HG03575 (cell line): ENCODE measurements at regions not wholly inside any gene's neighbourhood (a gene's known extent, or its start where the extent isn't known, plus 50 kb on each side); places are given as distances from the start of the nearest gene placed in this dataset.

ENCODE experiments used
- ATAC-seq: cut with Tn5 transposase; IDR thresholded peaks from one replicate; pipeline ENCODE4 v1.9.1; 2021; ENCODE audit not compliant: unreplicated experiment, insufficient number of reproducible peaks, low FRiP score; ENCODE audit errors: extremely low read depth

DNA sequence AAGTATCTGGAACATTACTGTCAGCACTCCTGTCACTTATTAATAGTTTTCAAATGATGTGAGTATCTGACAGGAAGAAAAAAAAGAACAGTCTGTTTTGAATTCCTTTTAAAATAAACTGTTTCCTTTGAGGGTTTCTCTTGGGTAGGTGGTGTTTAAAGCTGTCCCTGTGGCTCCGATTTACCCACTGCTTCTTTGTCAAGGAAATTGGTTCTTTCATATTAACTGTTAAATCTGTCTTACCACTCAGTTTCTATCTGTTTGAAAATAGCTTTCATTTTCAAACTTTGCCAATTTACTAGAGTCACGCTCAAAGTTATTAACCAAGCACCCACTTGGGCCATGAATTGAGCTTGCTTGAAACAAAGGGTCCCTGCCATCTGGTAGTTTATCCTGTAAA lies 614.6 kb upstream of the NXPH2 start:
- ATAC-seq, result no peak

- ATAC-seq, result no peak
Observed at GRCh38 chr2:139389391-139389790, 609.2 kb upstream of the NXPH2 start.

DNA sequence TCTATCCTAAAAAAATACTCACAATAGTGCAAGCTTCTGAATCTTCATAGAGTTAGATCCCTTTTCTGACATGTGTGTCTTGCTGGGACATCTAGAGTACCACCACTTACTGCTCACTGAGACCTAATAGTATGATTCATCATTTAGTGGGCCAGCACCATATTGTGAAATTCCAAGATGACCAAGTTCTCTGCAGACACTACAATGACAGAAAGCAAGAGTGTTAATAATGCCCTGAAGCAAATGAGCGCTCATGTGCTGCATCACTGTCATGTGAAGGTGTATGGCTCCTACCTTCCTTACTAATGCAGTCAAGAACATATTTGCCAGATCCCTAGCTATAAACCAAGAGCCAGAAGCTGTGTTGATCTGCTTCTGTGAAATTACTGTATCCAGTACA lies 606.2 kb upstream of the NXPH2 start:
- no peak for ATAC-seq

DNA sequence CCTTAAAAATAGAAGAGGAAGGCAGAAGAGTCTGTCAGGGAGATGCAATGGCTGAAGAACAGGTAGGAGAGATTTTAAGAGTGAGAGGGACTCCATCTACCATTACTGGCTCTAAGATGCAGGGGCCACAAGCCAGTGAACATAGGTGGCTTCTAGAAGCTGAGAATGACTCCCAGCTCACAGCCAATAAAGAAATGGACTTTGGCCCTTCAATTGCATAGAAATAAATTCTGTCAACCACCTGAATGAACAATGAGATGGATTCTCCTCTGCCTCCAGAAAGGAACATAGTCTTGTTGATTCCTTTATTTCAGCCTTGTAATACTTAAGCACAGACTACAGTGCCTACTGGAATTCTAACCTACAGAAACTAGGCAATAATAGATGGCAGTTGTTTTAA lies 603.3 kb upstream of the NXPH2 start:
- ATAC-seq, result no peak

- ATAC-seq, result no peak
Observed at GRCh38 chr2:139380051-139380450, 599.9 kb upstream of the NXPH2 start.

- no peak for ATAC-seq
Observed at GRCh38 chr2:139378373-139378772, 598.2 kb upstream of the NXPH2 start.

GRCh38 chr2:139374296-139374850 lies 594.2 kb upstream of the NXPH2 start:
- no peak for ATAC-seq

- no peak for ATAC-seq
Observed at GRCh38 chr2:139369423-139370409, 589.5 kb upstream of the NXPH2 start.

GRCh38 chr2:139367416-139367815 lies 587.2 kb upstream of the NXPH2 start:
- ATAC-seq, result no peak

- no peak for ATAC-seq
Observed at GRCh38 chr2:139366681-139367080, 586.5 kb upstream of the NXPH2 start.

- ATAC-seq, result no peak
Observed at GRCh38 chr2:139365189-139365588, 585.0 kb upstream of the NXPH2 start.

DNA sequence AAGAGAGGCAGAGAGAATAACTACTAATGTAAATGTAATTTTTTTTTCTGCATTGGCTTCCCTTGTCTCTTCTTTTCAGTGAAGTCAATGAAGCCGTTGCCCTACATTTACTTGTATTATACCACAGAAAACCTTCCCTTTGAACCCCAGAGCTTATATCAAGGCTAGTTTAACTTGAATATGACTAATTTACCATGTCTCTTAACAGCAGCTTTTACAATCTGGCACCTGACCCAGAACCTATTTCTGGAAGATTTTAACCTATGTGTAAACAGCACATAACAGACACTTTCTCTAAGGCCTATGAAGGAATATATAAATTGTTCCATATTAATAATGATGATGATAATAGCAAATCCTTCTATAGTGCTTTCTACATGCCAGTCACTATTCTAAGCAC lies 580.5 kb upstream of the NXPH2 start:
- no peak for ATAC-seq

GRCh38 chr2:139359818-139360217 lies 579.6 kb upstream of the NXPH2 start:
- ATAC-seq, result no peak

DNA sequence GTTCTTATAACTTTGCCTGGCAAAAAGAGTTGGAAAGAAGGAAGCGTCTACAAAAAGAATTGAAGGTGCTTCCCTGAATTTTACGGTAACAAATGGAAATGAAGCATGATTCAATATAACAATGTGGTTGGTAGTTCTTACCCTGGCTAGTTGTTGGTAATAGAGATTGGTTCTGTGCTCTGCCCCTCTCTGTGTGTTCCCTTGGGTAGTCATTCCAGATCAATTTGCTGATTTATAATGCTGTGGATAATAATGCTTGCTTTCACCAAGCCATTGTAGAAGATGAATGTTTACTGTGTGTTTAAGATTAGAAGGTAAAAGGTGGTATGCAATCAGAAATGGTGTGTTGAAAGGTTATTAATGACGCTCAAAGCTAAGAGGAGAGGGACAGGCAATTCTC lies 577.8 kb upstream of the NXPH2 start:
- no peak for ATAC-seq

- no peak for ATAC-seq
Observed at GRCh38 chr2:139354518-139354917, 574.3 kb upstream of the NXPH2 start.

DNA sequence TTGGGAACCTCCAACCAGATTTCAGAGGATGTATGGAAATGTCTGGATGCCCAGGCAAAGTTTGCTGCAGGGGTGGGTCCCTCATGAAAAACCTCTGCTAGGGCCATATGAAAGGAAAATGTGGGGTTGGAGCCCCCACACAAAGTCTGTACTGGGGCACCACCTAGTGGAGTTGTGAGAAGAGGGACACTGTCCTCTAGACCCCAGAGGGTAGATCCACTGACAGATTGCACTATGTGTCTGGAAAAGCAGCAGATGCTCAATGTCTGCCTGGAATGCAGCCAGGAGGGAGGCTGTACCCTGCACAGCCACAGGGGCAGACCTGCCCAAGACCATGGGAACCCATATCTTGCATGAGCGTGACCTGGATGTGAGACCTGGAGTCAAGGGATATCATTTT lies 573.7 kb upstream of the NXPH2 start:
- no peak for ATAC-seq

DNA sequence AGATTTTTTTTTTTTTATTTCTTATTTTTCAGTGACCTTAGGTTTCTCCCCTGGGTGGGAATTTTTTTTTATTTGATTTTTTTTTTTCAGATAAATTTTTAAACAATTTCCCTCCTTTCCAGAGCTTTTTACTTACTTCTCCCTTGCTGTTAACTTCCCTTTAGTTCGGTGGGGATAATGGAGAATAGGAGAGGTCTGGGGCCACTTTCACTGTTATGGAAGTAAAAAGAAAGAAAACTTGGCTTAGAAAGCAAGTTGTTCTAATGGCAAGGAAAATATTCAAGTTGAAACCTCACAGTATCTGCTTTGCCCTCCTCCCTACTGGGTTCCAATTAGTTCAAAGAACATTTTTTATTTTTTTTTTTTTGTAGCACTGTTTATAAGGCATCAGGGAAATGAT lies 537.1 kb upstream of the NXPH2 start:
- ATAC-seq, result no peak

GRCh38 chr2:139314059-139314458 lies 533.9 kb upstream of the NXPH2 start:
- no peak for ATAC-seq

GRCh38 chr2:139296672-139297209 lies 516.6 kb upstream of the NXPH2 start:
- no peak for ATAC-seq

DNA sequence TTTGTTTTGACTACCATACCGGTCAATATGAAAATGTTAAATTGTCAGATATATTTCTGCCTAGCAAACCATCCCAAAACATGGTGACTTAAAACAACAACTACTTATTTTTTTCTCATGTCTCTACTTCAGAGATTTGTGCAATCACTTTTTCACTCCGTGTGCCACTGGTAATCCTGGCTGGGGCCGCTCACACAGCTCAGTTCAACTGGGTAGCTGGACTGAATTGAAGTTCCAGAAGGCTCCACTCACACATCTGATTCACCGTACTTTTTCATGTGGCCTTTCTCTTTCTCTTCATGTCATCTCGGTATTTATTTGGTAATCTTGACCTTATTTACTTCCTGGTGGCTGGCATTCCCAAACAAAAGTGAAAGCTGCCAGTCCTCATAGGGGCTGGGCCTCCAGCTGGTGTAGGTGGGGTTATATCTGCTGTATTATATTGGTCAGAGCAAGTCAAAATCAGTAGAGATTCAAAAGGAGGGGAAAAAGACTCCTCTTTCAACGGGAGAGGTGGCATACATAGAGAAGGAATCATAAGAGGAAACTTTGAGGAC lies 513.9 kb upstream of the NXPH2 start:
- no peak for ATAC-seq
